ENCODE measurements at regions not wholly inside any gene's neighbourhood (a gene's known extent, or its start where the extent isn't known, plus 50 kb on each side); places are given as distances from the start of the nearest gene placed in this dataset.

GRCh38 chr14:101060171-101060601, 156.7 kb upstream of the RTL1 start:
- TF ChIP-seq HMG20A (CRISPR knock-in tag; IDR thresholded peaks at IDR 0.05; ENCODE audit: borderline replicate concordance) (no peak), ZBED4 (CRISPR knock-in tag; IDR thresholded peaks at IDR 0.05; ENCODE audit: borderline replicate concordance) (no peak), CCAR2 (optimal IDR thresholded peaks at IDR 0.05; ENCODE audit: low read depth, low read length) (no peak), CTCF (CRISPR knock-in tag; IDR thresholded peaks at IDR 0.05) (no peak), MAZ (IDR thresholded peaks at IDR 0.05; ENCODE audit: borderline replicate concordance, low read depth, low read length) (no peak), MAZ (CRISPR knock-in tag; IDR thresholded peaks at IDR 0.05; ENCODE audit: low read depth) (no peak), PCBP2 (optimal IDR thresholded peaks at IDR 0.05; ENCODE audit: low read depth, low read length, poor library complexity, severe bottlenecking) (no peak), SALL2 (CRISPR knock-in tag; IDR thresholded peaks at IDR 0.05) (no peak)
